LoVo (cell line): ENCODE measurements at regions not wholly inside any gene's neighbourhood (a gene's known extent, or its start where the extent isn't known, plus 50 kb on each side); places are given as distances from the start of the nearest gene placed in this dataset.
A peak's percentile ranks its signal among the peaks of the same experiment; 100 is the strongest.

ENCODE experiments used
- DNase-seq: peaks from one replicate; pipeline ENCODE4 v3.0.0-alpha.2; 2016; ENCODE audit warnings: low spot score

- DNase-seq: no peak
Measured at GRCh38 chr4:81773557-81773956, 301.9 kb upstream of the RASGEF1B start.

DNA sequence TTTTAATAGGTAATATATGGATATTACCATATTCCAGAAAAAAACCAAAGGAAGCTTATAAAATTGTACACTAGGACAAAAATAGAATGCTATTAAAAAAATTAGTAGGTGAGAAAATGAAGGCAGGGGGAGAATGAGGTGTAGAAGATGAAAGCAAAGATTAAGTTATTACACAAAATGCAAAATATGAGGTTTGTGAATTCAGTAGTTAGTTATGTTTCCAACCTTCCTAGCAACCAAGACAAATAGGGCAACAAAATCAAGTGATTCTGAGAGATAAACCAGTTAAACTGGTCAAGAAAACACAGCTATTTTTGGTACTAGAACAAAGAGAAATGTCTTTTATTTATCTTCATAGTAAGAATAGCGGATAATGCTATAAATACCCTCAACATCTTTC, 300.0 kb upstream of the RASGEF1B start:
- no peak for DNase-seq

GRCh38 chr4:81769244-81769643, 297.5 kb upstream of the RASGEF1B start:
- no peak for DNase-seq

GRCh38 chr4:81758574-81759264, 287.0 kb upstream of the RASGEF1B start:
- no peak for DNase-seq

DNA sequence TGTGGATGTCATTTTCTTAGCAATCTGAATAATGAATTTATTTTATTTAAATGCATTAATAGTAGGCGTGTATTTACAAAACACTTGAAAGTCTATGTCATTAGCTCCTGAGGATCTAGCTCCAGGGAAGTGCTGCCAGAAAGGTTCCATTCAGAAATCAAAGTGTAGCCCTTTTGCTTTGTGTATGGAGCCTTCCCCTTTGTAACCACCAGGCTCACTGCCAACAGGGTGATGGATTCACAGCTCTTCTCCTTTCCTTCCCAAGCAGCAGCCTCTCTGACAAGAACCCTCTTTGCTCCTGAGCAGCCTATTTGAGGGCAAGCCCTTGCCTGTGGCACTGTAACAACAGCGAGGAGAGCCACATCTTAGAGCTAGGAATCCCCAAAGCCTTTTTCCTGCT, 286.0 kb upstream of the RASGEF1B start:
- DNase-seq: no peak

DNA sequence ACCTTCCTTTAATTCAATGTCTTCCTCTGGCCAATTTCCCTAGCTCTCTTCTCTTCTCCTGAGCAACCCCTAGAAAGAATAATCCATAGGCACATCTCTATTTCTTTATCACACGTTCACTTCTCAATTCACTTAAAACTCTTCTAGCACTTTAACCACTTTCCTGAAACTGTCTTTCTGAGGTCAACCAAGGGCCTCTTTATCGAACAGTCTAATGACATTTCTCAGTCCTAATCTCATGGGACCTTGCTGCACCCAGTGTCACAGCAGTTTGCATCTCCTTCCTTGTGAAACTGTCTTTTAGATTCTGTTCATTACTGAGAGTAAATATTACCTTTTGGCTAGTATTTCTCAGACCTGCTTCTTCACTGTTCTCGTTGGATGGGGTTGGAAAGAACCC, 285.3 kb upstream of the RASGEF1B start:
- no peak for DNase-seq

DNA sequence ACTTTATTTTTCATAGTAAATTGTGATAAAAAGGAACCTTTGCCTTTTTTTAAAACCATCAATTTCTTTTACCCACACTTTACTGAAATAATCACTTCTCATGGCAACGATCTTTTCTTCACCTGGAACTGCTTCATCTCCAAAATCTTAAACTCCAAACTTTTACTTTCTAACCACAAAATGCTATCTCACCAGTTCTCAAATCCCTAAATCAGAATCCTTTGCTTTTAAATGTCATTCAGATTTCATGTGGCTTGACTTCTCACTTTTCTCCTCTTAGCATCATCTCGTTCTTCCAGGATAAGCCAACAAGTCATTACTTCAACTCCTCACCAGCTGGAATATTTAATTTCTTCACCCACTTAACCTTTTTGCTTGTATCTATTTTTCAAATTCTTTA, 284.3 kb upstream of the RASGEF1B start:
- no peak for DNase-seq

DNA sequence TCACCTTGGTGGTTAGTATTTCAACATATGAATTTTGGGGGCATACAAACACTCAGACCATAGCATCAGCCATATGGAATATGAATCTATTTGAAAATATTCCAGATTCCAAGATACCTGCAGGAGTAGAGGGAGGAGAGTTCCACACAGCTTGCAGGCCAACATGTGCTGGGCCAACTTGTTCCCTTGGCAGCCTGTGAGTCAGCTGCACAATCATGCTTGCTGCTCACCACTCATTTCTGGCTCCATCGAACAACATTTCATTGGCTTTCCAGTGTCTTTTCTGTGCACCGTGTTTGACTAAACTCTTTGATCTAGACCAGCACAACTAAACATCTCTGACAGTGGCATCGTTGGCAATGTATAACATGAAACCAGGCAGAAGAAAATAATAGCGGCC, 282.5 kb upstream of the RASGEF1B start:
- DNase-seq: no peak

- DNase-seq: no peak
Measured at GRCh38 chr4:81751531-81752289, 280.0 kb upstream of the RASGEF1B start.

- DNase-seq: no peak
Measured at GRCh38 chr4:81747242-81747930, 275.7 kb upstream of the RASGEF1B start.

DNA sequence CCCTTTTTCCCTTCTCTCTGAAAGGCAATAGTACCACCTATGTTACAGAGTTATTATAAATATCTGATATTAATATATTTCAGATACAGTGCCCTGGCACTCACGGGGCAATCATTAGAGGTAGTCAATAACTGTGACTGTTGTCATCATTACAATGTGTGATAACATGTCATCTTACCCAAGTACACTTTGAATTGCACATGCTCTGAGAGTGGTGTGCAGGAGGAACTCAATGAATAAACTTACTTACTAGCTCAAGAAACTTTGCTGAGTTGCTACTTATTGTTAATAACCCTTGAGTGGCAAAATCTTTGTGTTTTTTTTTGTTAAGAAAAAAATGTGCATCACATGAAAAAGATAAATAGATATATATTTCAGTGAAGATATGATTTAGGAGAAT, 275.1 kb upstream of the RASGEF1B start:
- no peak for DNase-seq

DNA sequence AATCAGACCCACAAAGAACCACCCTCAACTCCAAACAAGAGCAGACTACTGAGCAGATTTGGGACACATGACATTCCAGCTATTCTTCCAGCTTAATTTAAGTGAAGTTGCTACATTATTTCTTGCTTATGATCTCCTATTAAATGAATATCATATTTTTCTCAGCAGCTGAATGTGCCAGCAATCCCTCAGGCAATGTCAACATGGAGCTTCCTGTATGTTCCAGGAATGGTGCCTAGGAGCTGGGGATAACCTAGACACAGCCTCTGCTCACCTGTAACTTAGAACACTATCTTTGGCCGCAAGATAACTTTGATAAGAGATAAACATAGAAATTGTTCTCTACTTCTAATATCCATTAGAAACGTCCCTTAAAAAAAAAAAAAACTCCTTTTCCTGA, 274.4 kb upstream of the RASGEF1B start:
- DNase-seq: no peak

DNA sequence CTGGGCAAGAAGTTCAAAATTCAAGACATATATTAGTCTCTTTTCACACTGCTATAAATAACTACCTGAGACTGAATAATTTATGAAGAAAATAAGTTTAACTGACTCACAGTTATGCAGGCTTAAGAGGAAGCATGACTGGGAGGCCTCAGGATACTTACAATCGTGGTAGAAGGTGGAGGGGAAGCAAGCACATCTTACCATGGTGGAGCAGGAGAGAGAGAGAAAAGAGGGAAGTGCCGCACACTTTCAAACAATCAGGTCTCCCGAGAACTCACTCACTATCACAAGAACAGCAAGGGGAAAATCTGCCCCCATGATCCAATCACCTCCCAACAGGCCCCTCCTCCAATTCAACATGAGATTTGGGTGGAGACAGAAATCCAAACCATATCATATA, 273.3 kb upstream of the RASGEF1B start:
- no peak for DNase-seq

GRCh38 chr4:81743731-81744435, 272.2 kb upstream of the RASGEF1B start:
- DNase-seq: no peak

DNA sequence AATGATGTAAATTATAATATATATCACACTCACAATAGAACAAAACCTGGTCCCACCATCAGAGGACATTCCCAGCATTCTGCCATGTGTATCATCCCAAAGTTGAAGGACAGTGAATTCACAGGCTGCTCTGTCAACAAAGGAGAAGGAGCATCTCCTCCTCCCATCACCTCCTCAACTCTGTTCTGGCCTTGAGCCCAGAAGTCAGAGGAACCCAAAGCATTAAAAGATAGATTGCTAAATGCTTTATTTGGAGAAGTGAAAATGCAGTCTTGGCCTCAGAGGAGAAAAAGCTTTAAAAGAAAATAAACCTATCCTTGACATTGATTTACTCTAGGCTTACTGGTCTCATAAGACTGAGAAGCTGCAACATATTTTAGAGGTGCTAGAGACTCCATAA, 268.8 kb upstream of the RASGEF1B start:
- DNase-seq: no peak

- no peak for DNase-seq
Measured at GRCh38 chr4:81738891-81739290, 267.2 kb upstream of the RASGEF1B start.

GRCh38 chr4:81737865-81738559, 266.3 kb upstream of the RASGEF1B start:
- DNase-seq: no peak

DNA sequence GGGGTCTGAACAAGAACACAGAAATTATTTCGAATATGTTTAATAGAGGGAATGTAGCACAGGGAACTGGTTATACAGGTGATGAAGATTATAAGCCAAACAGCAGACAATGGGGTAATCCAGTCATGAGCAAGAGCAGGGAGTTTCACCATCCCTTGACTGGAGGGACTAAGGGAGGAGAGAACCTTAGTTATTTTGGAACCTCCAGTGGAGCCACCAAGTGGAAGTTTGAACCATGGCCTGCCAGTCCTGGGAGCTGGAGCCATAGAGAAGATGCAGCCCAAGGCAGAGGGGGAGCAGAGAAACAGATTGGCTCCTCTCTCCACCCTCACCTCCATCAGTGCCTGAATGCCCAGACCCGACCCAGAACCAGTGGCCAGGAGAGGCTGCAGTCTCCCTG, 264.6 kb upstream of the RASGEF1B start:
- DNase-seq: no peak

- DNase-seq: no peak
Measured at GRCh38 chr4:81732980-81733379, 261.3 kb upstream of the RASGEF1B start.

DNA sequence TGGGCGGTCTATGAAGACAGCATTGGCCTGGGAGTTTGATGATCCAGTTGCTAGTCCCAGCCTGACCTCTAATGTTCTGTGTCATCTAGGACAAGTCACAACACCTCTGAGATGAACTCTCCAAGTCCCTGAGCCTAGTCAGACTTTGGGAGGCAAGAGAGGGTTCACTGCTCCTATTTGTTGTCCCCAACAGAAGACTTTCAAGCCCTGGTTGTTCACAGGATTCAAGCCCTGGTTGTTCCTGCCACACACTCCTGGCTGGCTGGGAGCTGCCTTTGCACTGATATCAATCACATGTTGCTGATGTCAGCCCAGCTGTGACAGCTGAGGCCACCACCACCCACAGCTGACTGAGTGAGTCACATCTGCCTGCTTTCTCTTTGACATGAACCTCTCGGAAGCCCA, 253.2 kb upstream of the RASGEF1B start:
- DNase-seq: peak; percentile 5

DNA sequence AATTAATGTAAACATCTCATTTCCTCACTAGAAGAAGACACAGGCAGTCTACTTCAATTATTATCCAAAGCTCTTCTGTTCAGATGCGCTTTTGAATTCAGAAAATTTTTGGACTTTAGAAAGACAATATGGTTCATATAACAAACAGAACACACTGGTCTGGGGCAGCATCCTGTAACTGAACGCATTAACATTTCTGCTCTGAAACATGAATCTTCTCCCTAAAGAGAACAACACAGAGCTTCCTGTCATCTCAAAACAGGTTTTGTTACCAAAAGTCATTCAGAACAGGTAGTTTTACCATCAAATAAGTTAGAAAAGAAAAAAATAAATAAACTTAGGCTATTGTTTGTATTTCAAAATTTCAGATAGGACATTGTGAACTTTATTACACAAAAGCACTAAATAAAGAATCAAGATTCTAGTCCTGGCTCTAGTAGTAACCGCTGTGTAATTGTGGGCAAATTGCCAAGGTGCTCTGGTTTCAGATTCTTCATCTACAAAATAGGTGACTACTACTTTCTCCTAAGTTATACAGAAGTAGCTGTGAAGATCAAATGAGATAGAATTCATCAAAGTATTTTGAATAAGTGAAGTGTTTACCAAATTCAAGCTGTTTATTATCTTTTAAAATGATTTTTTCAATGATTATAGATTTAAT, 252.3 kb upstream of the RASGEF1B start:
- DNase-seq: no peak
